ENCODE measurements at regions not wholly inside any gene's neighbourhood (a gene's known extent, or its start where the extent isn't known, plus 50 kb on each side); places are given as distances from the start of the nearest gene placed in this dataset.

- Histone ChIP-seq H3K9me3 (ENCODE audit: control insufficient read depth in 4 of 4, low read length in 3 of 4) (peaks cover 0 to 6% (median 2%) of the 10 kb centered on the region in 4 donors), H3K36me3 (ENCODE audit: control insufficient read depth in 4 of 4, insufficient read depth in 3 of 4, low read depth in 1 of 4, low read length in 3 of 4) (no peaks in the 10 kb centered on the region), H3K4me1 (ENCODE audit: control insufficient read depth in 4 of 4, insufficient read depth in 4 of 4, low read length in 3 of 4) (no peaks in the 10 kb centered on the region), H3K4me3 (ENCODE audit: low read depth in 1 of 3, low read length in 3 of 3) (no peak overlapping the region), H3K9ac (ENCODE audit: low read depth in 1 of 2, low read length in 2 of 2) (no peak overlapping the region), H3K27me3 (ENCODE audit: control insufficient read depth in 4 of 4, insufficient read depth in 4 of 4, low read length in 3 of 4) (no peaks in the 10 kb centered on the region), H3K27ac (ENCODE audit: low read depth in 1 of 2, low read length in 2 of 2) (no peak overlapping the region)
- no peak for TF ChIP-seq GABPA (IDR thresholded peaks at IDR 0.05 in 1 of 2, conservative IDR thresholded peaks at IDR 0.05 in 1 of 2)
- no peak for TF ChIP-seq ZBTB33 (IDR thresholded peaks at IDR 0.05)
- TF ChIP-seq EGR1 (IDR thresholded peaks at IDR 0.05; ENCODE audit: low read depth in 2 of 2): no peak
- no peak for TF ChIP-seq RXRA (IDR thresholded peaks at IDR 0.05)
- TF ChIP-seq REST (IDR thresholded peaks at IDR 0.05): no peak
- TF ChIP-seq RAD21 (IDR thresholded peaks at IDR 0.05): no peak
- TF ChIP-seq YY1 (IDR thresholded peaks at IDR 0.05): no peak
- no peak for TF ChIP-seq JUND (IDR thresholded peaks at IDR 0.05)
- no peak for TF ChIP-seq HNF4G (IDR thresholded peaks at IDR 0.05)
- TF ChIP-seq HNF4A (conservative IDR thresholded peaks at IDR 0.05): no peak
- no peak for TF ChIP-seq CTCF (IDR thresholded peaks at IDR 0.05; ENCODE audit: low read depth, low read length, missing input control)
- 85% methylated on average over 2 of the region's 2 CpGs for WGBS
- DNase-seq (ENCODE audit: low spot score): no peak
These were observed 104.8 kb upstream of the LY86 start for GRCh38 chr6:6483733-6484132.

- TF ChIP-seq FOXA2 (IDR thresholded peaks at IDR 0.05): no peak
- no peak for TF ChIP-seq CTCF (IDR thresholded peaks at IDR 0.05; ENCODE audit: low read depth, low read length, missing input control)
- TF ChIP-seq NR2F2 (IDR thresholded peaks at IDR 0.05): no peak
- no peak for TF ChIP-seq SP1 (IDR thresholded peaks at IDR 0.05)
- TF ChIP-seq REST (IDR thresholded peaks at IDR 0.05): no peak
- no peak for TF ChIP-seq TAF1 (conservative IDR thresholded peaks at IDR 0.05)
- no peak for TF ChIP-seq ATF3 (IDR thresholded peaks at IDR 0.05)
- TF ChIP-seq RAD21 (IDR thresholded peaks at IDR 0.05): no peak
- Histone ChIP-seq H3K9me3 (ENCODE audit: control insufficient read depth in 4 of 4, low read length in 3 of 4) (peaks cover 0 to 6% (median 2%) of the 10 kb centered on the region in 4 donors), H3K27ac (ENCODE audit: low read depth in 1 of 2, low read length in 2 of 2) (no peak overlapping the region), H3K9ac (ENCODE audit: low read depth in 1 of 2, low read length in 2 of 2) (no peak overlapping the region), H3K4me3 (ENCODE audit: low read depth in 1 of 3, low read length in 3 of 3) (no peak overlapping the region), H3K4me1 (ENCODE audit: control insufficient read depth in 4 of 4, insufficient read depth in 4 of 4, low read length in 3 of 4) (no peaks in the 10 kb centered on the region), H3K27me3 (ENCODE audit: control insufficient read depth in 4 of 4, insufficient read depth in 4 of 4, low read length in 3 of 4) (no peaks in the 10 kb centered on the region), H3K36me3 (ENCODE audit: control insufficient read depth in 4 of 4, insufficient read depth in 3 of 4, low read depth in 1 of 4, low read length in 3 of 4) (no peaks in the 10 kb centered on the region)
- no peak for DNase-seq (ENCODE audit: low spot score)
- WGBS: 71% methylated on average over 4 of the region's 4 CpGs
These were observed 103.8 kb upstream of the LY86 start for GRCh38 chr6:6484681-6485080.

Measured in liver (tissue), 8 donors.